GM19351 (cell line): ENCODE measurements at regions not wholly inside any gene's neighbourhood (a gene's known extent, or its start where the extent isn't known, plus 50 kb on each side); places are given as distances from the start of the nearest gene placed in this dataset.
"Not testable (repeated sequence)": the region's sequence is repeated elsewhere in the genome, so short reads cannot be mapped to it uniquely, and the experiment has no call there.

ENCODE experiments used
- ATAC-seq: cut with Tn5 transposase; IDR thresholded peaks from one replicate; pipeline ENCODE4 v1.9.1; 2021; ENCODE audit warnings: mild to moderate bottlenecking, moderate library complexity; ENCODE audit not compliant: unreplicated experiment

DNA sequence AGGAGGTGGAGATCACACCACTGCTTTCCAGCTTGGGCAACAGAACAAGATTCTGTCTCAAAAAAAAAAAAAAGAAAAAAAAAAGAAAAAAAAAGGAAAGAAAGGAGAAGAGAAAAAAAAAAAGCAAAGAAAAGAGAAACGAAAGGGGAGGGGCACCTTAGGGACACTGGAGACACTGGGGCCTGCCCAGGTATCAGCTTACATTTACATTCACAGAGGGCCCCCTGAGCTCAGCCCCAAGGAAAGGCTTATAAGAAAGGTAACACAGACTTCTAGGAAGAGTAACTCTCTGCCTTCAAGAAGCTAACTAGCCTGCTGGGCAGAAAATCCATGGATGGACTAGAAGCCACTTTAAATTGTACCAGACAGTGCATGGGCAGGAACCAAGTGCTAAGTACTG lies 108.8 kb downstream of the NPY start:
- ATAC-seq, result no peak

GRCh38 chr7:24395512-24395911 lies 111.5 kb downstream of the NPY start:
- no peak for ATAC-seq

DNA sequence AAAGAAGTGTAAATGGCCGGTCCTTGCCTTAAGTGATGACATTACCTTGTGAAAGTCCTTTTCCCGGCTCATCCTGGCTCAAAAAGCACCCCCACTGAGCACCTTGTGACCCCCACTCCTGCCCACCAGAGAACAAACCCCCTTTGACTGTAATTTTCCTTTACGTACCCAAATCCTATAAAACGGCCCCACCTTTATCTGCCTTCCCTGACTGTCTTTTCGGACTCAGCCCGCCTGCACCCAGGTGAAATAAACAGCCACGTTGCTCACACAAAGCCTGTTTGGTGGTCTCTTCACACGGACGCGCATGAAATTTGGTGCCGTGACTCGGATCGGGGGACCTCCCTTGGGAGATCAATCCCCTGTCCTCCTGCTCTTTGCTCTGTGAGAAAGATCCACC lies 112.4 kb downstream of the NPY start:
- ATAC-seq, result not testable (repeated sequence)

GRCh38 chr7:24401628-24402593 lies 117.9 kb downstream of the NPY start:
- ATAC-seq, result peak; percentile 71

- ATAC-seq, result no peak
These were observed 118.7 kb downstream of the NPY start for GRCh38 chr7:24402655-24403054.

GRCh38 chr7:24403557-24403956 lies 119.6 kb downstream of the NPY start:
- ATAC-seq, result no peak

DNA sequence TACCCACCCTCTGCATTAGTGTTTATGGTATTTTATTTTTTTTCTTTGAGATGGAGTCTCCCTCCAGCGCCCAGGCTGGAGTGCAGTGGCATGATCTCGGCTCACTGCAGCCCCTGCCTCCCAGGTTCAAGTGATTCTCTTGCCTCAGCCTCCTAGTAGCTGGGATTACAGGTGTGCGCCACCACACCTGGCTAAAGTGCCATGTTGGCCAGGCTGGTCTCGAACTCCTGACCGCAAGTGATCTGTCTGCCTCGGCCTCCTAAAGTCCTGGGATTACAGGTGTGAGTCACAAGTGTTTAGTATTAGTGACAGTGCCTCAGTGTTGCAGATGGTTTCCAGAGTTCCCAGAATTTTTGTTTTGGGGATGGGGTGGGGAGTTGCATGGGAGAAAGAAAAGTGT lies 120.3 kb downstream of the NPY start:
- ATAC-seq, result no peak

- ATAC-seq, result no peak
These were observed 121.0 kb downstream of the NPY start for GRCh38 chr7:24405002-24405401.

- ATAC-seq, result peak; percentile 93
These were observed 122.2 kb downstream of the NPY start for GRCh38 chr7:24406053-24406788.

DNA sequence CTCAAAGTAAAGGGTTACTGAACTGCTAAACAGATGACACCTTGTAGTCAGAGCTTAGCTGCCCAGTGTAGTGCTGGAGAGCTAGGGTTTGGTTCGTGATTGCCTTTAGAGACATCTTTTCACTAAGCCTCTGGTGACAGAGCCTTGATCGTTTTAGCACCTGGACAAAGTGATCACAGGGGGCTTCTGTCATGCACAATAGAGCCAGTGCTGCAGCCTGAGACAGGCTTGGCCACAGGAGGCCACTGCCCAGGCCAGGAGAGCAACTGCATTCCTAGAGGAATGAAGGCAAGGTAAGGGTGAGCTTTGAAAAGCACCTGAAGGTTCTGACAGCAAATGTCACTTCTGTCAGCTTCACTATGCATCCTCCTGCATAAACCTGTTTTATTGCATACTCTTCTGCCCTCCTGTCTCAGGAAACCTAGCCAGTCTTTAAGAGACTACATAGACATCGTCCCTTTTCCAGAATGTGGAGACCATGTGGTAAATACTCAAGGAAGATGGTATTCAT lies 122.9 kb downstream of the NPY start:
- ATAC-seq, result no peak

- ATAC-seq, result no peak
These were observed 124.0 kb downstream of the NPY start for GRCh38 chr7:24407965-24408364.

DNA sequence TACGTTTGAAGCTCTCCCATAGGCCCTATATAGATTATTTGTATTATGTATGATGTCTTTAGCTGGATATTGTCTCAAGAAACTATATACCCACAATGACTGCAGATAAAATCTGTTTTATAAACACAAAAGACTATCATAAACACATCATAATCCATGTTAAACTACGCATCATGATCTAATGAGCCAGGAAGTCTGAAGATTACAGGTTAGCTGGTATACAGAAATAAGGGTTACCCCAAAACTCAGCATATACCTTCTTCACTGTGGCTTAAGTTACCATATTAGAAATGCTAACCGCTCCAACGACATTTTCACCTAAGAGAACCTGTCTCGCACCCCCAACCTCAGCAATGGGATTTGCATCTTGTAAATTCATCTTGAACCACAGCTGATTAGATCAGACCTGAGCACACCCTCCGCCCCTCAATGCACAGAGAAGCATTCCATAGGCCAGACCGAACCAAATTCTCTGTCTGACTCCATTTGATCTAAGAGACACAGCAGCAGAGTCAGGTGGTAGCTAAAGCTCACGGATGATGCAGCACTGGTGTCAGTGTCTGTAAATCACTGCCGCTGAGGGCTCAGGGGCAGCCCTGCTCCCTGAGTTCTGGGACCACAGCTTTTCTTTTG lies 124.9 kb downstream of the NPY start:
- ATAC-seq, result no peak

DNA sequence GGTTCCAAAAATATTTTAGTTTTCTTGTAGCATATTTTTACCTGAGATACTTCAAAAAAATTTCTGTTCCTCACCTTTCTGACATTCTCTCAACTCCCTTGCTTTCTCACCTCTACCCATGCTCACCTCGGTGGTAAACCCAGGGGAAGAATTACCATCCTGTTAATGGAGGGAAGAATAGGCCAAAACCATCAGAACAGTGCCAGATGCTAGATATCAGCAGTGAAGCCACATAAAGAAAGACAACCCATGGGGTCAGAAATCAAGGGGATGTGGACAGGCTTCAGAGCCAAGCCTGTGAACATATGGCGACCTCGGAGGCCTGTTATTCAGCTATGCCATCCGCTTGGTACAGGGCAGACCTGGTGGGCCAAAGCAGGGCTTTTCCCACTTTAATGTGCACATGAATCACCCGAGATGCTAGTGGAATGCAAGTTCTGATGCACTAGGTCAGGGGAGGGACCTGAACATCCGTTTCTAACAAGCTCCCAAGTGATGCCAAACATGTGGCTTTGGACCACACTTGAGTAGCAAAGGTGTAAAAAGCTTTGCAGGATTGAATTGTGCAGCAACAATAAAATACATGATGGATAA lies 125.5 kb downstream of the NPY start:
- ATAC-seq, result no peak

- ATAC-seq, result no peak
These were observed 127.2 kb downstream of the NPY start for GRCh38 chr7:24411226-24411625.

DNA sequence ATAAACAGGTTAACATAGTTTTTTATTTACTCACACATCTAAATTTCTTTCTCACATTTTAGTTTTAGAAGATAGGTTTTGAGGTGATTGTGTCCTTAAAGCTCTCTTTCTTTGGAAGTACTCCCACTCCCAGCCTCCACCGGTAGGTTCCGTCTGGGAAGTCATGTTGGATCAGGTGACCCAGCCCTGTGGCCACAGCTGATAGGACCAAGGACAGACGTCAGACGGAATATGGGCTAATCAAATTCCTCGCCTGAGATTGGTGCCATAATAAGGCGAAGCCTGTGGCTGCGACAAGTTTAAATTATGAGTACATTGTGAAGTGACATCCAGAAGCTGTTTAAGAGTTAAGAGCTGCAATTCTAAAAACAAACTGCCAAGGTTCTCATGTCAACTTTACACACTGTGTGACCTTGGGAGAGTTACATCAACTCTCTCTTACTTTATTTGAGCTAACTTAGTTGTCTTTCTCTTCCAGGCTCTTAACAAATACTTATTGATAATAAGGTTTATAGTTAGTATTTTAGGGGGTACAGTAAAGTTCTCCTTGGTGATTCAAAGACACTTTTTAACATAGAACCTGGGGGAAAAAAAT lies 133.6 kb downstream of the NPY start:
- ATAC-seq, result no peak

GRCh38 chr7:24419077-24419476 lies 135.1 kb downstream of the NPY start:
- no peak for ATAC-seq

- ATAC-seq, result no peak
These were observed 135.5 kb downstream of the NPY start for GRCh38 chr7:24419511-24419910.

GRCh38 chr7:24422441-24423010 lies 138.5 kb downstream of the NPY start:
- no peak for ATAC-seq

DNA sequence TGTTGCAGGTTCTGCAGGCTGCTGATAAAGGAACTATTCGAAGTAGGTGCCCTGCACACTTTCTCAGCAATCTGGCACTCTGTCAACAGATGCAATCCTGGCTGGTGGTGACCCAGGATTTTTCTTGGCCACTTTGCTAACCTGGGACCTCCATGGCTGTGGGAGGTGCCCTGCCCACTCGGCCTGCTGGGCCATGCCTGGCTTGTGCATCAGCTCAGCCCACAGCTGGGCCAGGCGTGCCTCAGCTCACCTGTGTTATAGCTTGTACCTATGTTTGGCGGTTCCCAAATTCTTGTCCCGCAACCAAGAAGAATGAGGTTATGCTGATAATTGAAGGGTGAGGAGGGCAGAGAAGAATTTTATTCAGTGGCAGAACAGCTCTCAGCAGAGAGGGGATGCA lies 141.7 kb downstream of the NPY start:
- ATAC-seq, result no peak

- no peak for ATAC-seq
These were observed 143.1 kb downstream of the NPY start for GRCh38 chr7:24427048-24427447.
